ENCODE measurements at regions not wholly inside any gene's neighbourhood (a gene's known extent, or its start where the extent isn't known, plus 50 kb on each side); places are given as distances from the start of the nearest gene placed in this dataset.

- TF ChIP-seq CTCF (IDR thresholded peaks at IDR 0.05) (no peak), EZH2 (IDR thresholded peaks at IDR 0.05; ENCODE audit: borderline replicate concordance, insufficient read depth, low read depth, low read length, poor library complexity, severe bottlenecking) (no peak)
Observed at GRCh38 chr16:65917466-65917865, 449.0 kb upstream of the CDH5 start.
